Hepatocyte (in vitro differentiated cells): ENCODE measurements at regions not wholly inside any gene's neighbourhood (a gene's known extent, or its start where the extent isn't known, plus 50 kb on each side); places are given as distances from the start of the nearest gene placed in this dataset.

ENCODE experiments used
- EZH2phosphoT487 ChIP-seq: fragments of 200-600 bp; sonication (generic); IDR thresholded peaks from one replicate; pipeline ENCODE4 v1.6.1; 2018; ENCODE audit warnings: antibody characterized with exemption, mild to moderate bottlenecking, low read depth, moderate library complexity; ENCODE audit not compliant: unreplicated experiment, severe bottlenecking
- TF ChIP-seq, protein P1 (sequence below): fragments of 200-600 bp; sonication (generic); IDR thresholded peaks from 2 replicates; pipeline ENCODE4 v1.5.1; 2016; ENCODE audit warnings: antibody characterized with exemption, mild to moderate bottlenecking; ENCODE audit not compliant: poor library complexity

DNA sequence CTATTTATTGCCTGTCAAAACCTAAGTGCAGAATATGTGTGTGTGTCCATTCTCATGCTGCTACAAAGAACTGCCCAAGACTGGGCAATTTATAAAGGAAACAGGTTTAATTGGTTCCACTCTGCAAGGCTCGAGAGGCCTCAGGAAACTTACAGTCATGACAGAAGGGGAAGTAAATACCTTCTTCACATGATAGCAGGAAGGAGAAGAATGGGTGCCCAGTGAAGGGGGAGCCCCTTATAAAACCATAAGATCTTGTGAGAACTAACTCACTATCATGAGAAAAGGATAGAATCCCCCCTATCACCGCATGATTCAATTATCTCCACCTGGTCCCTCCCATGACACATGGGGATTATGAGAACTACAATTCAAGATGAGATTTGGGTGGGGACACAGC lies 300.7 kb upstream of the SNX7 start:
- TF ChIP-seq, protein P1, sequence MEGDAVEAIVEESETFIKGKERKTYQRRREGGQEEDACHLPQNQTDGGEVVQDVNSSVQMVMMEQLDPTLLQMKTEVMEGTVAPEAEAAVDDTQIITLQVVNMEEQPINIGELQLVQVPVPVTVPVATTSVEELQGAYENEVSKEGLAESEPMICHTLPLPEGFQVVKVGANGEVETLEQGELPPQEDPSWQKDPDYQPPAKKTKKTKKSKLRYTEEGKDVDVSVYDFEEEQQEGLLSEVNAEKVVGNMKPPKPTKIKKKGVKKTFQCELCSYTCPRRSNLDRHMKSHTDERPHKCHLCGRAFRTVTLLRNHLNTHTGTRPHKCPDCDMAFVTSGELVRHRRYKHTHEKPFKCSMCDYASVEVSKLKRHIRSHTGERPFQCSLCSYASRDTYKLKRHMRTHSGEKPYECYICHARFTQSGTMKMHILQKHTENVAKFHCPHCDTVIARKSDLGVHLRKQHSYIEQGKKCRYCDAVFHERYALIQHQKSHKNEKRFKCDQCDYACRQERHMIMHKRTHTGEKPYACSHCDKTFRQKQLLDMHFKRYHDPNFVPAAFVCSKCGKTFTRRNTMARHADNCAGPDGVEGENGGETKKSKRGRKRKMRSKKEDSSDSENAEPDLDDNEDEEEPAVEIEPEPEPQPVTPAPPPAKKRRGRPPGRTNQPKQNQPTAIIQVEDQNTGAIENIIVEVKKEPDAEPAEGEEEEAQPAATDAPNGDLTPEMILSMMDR: no peak
- no peak for TF ChIP-seq EZH2phosphoT487
